ENCODE measurements at regions not wholly inside any gene's neighbourhood (a gene's known extent, or its start where the extent isn't known, plus 50 kb on each side); places are given as distances from the start of the nearest gene placed in this dataset.

DNA sequence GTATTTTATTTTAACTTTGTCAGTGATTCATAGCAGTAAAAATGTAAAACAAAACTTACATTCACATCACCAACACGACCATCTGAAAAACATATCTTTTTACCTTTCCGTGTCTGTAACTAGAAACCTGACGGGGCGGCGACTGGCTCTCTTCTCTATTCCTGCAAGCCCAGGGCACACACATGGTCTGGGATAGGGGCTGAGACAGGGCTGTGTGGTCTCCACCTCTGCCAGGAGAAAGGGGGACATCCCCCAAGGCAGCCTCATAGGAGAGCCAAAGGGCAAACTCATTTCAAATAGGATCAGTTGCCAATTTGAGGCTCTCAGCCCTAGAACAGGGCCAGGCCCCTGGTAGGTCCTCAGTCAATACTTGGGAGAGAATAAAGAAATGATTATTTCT, 359.4 kb downstream of the TCERG1L start:
- no peak overlapping the region for H3K4me3 ChIP-seq (ENCODE audit: low read depth, low read length, poor library complexity, severe bottlenecking)
- H3K9me3 ChIP-seq (ENCODE audit: low read length), result no peaks in the 10 kb centered on the region
- H3K4me1 ChIP-seq (ENCODE audit: insufficient read depth, low read length, poor library complexity, severe bottlenecking), result no peaks in the 10 kb centered on the region
- H3K27ac ChIP-seq (ENCODE audit: low read depth, low read length, poor library complexity, severe bottlenecking), result no peak overlapping the region
- H3K4me2 ChIP-seq (ENCODE audit: low read length), result no peak overlapping the region
- DNase-seq (ENCODE audit: low spot score), result no peak
- H3K79me2 ChIP-seq (ENCODE audit: insufficient read depth, low read depth, low read length), result no peaks in the 10 kb centered on the region
- H2AFZ ChIP-seq (ENCODE audit: low read length), result no peak overlapping the region
- ChIA-PET CTCF (ENCODE audit: unreplicated experiment) (no interaction called here), POLR2A (no interaction called here)
- H4K20me1 ChIP-seq (ENCODE audit: insufficient read depth, low read length), result no peaks in the 10 kb centered on the region
- no peaks in the 10 kb centered on the region for H3K36me3 ChIP-seq (ENCODE audit: insufficient read depth, low read length)
- BruUV-seq (replicated peaks), result no TSS peak
- no peaks in the 10 kb centered on the region for H3K9me2 ChIP-seq (ENCODE audit: insufficient read depth, low read length)
- no peak for TF ChIP-seq EZH2phosphoT487 (IDR thresholded peaks at IDR 0.05; ENCODE audit: borderline replicate concordance, low read depth, low read length)
- no peak for TF ChIP-seq CTCF (conservative IDR thresholded peaks at IDR 0.05; ENCODE audit: low read length)
- intact Hi-C loops (cut with micrococcal nuclease; ENCODE audit: unreplicated experiment), result no loop called here

- TF ChIP-seq EZH2phosphoT487 (IDR thresholded peaks at IDR 0.05; ENCODE audit: borderline replicate concordance, low read depth, low read length) (no peak), CTCF (conservative IDR thresholded peaks at IDR 0.05; ENCODE audit: low read length) (no peak)
- H3K9me2 ChIP-seq (ENCODE audit: insufficient read depth, low read length), result no peaks in the 10 kb centered on the region
- no peaks in the 10 kb centered on the region for H3K4me1 ChIP-seq (ENCODE audit: insufficient read depth, low read length, poor library complexity, severe bottlenecking)
- intact Hi-C loops (cut with micrococcal nuclease; ENCODE audit: unreplicated experiment), result no loop called here
- H3K9me3 ChIP-seq (ENCODE audit: low read length), result no peaks in the 10 kb centered on the region
- no peaks in the 10 kb centered on the region for H3K79me2 ChIP-seq (ENCODE audit: insufficient read depth, low read depth, low read length)
- no peak overlapping the region for H3K4me3 ChIP-seq (ENCODE audit: low read depth, low read length, poor library complexity, severe bottlenecking)
- DNase-seq (ENCODE audit: low spot score), result no peak
- no peaks in the 10 kb centered on the region for H3K36me3 ChIP-seq (ENCODE audit: insufficient read depth, low read length)
- ChIA-PET CTCF (ENCODE audit: unreplicated experiment) (no interaction called here), POLR2A (no interaction called here)
- no peak overlapping the region for H3K4me2 ChIP-seq (ENCODE audit: low read length)
- no peak overlapping the region for H3K27ac ChIP-seq (ENCODE audit: low read depth, low read length, poor library complexity, severe bottlenecking)
- no peak overlapping the region for H2AFZ ChIP-seq (ENCODE audit: low read length)
- no peaks in the 10 kb centered on the region for H4K20me1 ChIP-seq (ENCODE audit: insufficient read depth, low read length)
- no TSS peak for BruUV-seq (replicated peaks)
These were observed 357.1 kb downstream of the TCERG1L start for GRCh38 chr10:130954326-130954905.

GRCh38 chr10:130956251-130956650, 355.3 kb downstream of the TCERG1L start:
- no TSS peak for BruUV-seq (replicated peaks)
- no peaks in the 10 kb centered on the region for H3K79me2 ChIP-seq (ENCODE audit: insufficient read depth, low read depth, low read length)
- no peak overlapping the region for H3K4me2 ChIP-seq (ENCODE audit: low read length)
- H3K9me2 ChIP-seq (ENCODE audit: insufficient read depth, low read length), result no peaks in the 10 kb centered on the region
- no peaks in the 10 kb centered on the region for H3K36me3 ChIP-seq (ENCODE audit: insufficient read depth, low read length)
- H3K4me1 ChIP-seq (ENCODE audit: insufficient read depth, low read length, poor library complexity, severe bottlenecking), result no peaks in the 10 kb centered on the region
- intact Hi-C loops (cut with micrococcal nuclease; ENCODE audit: unreplicated experiment), result no loop called here
- H3K9me3 ChIP-seq (ENCODE audit: low read length), result no peaks in the 10 kb centered on the region
- TF ChIP-seq CTCF (conservative IDR thresholded peaks at IDR 0.05; ENCODE audit: low read length) (no peak), EZH2phosphoT487 (IDR thresholded peaks at IDR 0.05; ENCODE audit: borderline replicate concordance, low read depth, low read length) (no peak)
- H3K4me3 ChIP-seq (ENCODE audit: low read depth, low read length, poor library complexity, severe bottlenecking), result no peak overlapping the region
- ChIA-PET CTCF (ENCODE audit: unreplicated experiment) (no interaction called here), POLR2A (interaction anchor here (0.6 kb wide), 1 partner anchor 1962 kb away, joined by 3 read pairs; no protein-coding TSS in a partner anchor)
- H2AFZ ChIP-seq (ENCODE audit: low read length), result no peak overlapping the region
- H4K20me1 ChIP-seq (ENCODE audit: insufficient read depth, low read length), result no peaks in the 10 kb centered on the region
- DNase-seq (ENCODE audit: low spot score), result no peak
- no peak overlapping the region for H3K27ac ChIP-seq (ENCODE audit: low read depth, low read length, poor library complexity, severe bottlenecking)
